Erythroblast (primary cell): ENCODE measurements at regions not wholly inside any gene's neighbourhood (a gene's known extent, or its start where the extent isn't known, plus 50 kb on each side); places are given as distances from the start of the nearest gene placed in this dataset.

Experiments used
- GATA1 ChIP-seq: IDR thresholded peaks from 2 replicates; pipeline ENCODE4 v1.6.1; 2011; ENCODE audit warnings: low read depth, mild to moderate bottlenecking, control low read depth, low read length, moderate library complexity
- POLR2A ChIP-seq: IDR thresholded peaks from 2 replicates; pipeline ENCODE4 v1.6.1; 2011; ENCODE audit warnings: mild to moderate bottlenecking, low read length

DNA sequence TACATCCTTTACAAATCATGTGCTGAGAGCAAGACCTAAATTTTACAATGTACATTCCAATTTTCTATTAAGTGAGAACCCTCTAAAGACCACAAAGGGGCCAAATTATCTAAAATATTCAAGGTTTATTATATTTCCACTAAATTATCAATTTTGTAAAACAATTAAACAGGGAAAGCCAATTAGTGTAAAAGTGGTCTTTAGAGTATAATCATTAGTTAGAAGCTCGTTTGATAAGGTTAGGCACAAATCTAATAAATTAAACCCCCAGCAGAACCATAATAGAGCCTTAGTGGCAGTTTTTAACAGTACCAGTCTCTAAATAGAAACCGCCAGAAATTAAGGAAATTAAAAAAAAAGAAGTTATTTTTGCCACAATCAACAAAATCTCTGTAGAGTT lies 249.1 kb upstream of the MANEA start:
- TF ChIP-seq POLR2A = no peak
- no peak for TF ChIP-seq GATA1
